ENCODE measurements at regions not wholly inside any gene's neighbourhood (a gene's known extent, or its start where the extent isn't known, plus 50 kb on each side); places are given as distances from the start of the nearest gene placed in this dataset.

DNA sequence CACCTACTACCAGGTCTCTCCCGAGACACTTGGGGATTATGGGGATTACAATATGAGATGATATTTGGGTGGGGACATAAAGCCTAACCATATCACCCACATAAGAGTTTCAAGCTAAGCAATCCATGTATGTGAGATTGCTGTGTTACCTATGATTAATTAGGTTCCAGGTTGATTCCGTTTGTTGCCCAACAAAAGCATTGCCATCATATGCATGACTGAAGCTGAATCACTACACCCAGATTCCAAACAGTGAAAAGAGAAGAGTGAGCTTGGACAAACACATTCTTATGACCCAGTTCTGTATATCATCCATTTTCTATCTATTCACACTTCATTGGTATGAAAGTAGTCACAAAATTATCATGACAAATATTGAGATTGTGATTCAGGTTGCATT lies 952.5 kb upstream of the MAN1A1 start:
- TF ChIP-seq, protein P1, sequence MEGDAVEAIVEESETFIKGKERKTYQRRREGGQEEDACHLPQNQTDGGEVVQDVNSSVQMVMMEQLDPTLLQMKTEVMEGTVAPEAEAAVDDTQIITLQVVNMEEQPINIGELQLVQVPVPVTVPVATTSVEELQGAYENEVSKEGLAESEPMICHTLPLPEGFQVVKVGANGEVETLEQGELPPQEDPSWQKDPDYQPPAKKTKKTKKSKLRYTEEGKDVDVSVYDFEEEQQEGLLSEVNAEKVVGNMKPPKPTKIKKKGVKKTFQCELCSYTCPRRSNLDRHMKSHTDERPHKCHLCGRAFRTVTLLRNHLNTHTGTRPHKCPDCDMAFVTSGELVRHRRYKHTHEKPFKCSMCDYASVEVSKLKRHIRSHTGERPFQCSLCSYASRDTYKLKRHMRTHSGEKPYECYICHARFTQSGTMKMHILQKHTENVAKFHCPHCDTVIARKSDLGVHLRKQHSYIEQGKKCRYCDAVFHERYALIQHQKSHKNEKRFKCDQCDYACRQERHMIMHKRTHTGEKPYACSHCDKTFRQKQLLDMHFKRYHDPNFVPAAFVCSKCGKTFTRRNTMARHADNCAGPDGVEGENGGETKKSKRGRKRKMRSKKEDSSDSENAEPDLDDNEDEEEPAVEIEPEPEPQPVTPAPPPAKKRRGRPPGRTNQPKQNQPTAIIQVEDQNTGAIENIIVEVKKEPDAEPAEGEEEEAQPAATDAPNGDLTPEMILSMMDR (IDR thresholded peaks at IDR 0.05), result no peak
- TF ChIP-seq POLR2A (IDR thresholded peaks at IDR 0.05), result no peak
